ENCODE measurements at regions not wholly inside any gene's neighbourhood (a gene's known extent, or its start where the extent isn't known, plus 50 kb on each side); places are given as distances from the start of the nearest gene placed in this dataset.
A peak's percentile ranks its signal among the peaks of the same experiment; 100 is the strongest.

- H3K36me3 ChIP-seq (ENCODE audit: control insufficient read depth in 5 of 5, insufficient read depth in 5 of 5, low read length in 5 of 5) = no peaks in the 10 kb centered on the region
- H3K4me1 ChIP-seq (ENCODE audit: control insufficient read depth in 5 of 5, insufficient read depth in 5 of 5, low read length in 5 of 5) = peaks cover 3 to 32% (median 27%) of the 10 kb centered on the region in 5 donors
- H3K9me3 ChIP-seq (ENCODE audit: control insufficient read depth in 5 of 5, low read length in 5 of 5) = peaks cover 4 to 8% (median 5%) of the 10 kb centered on the region in 5 donors
- H3K27ac ChIP-seq (ENCODE audit: low read depth, low read length) = no peak overlapping the region
- H3K27me3 ChIP-seq (ENCODE audit: control insufficient read depth in 5 of 5, insufficient read depth in 4 of 5, low read length in 5 of 5) = no peaks in the 10 kb centered on the region
- H3K9ac ChIP-seq (ENCODE audit: low read length in 5 of 5) = no peak overlapping the region
- no peak overlapping the region for H3K4me3 ChIP-seq (ENCODE audit: low read depth in 1 of 5, low read length in 5 of 5)
These were observed 371.7 kb upstream of the IGFBP3 start for GRCh38 chr7:46292741-46293140.

GRCh38 chr7:46291601-46292150 is 370.6 kb upstream of the IGFBP3 start:
- H3K4me3 ChIP-seq (ENCODE audit: low read depth in 1 of 5, low read length in 5 of 5) = no peak overlapping the region
- H3K4me1 ChIP-seq (ENCODE audit: control insufficient read depth in 5 of 5, insufficient read depth in 5 of 5, low read length in 5 of 5) = peaks cover 3 to 36% (median 27%) of the 10 kb centered on the region in 5 donors
- peak overlapping the region; percentile 33 for H3K27ac ChIP-seq (ENCODE audit: low read depth, low read length)
- no peak overlapping the region for H3K9ac ChIP-seq (ENCODE audit: low read length in 5 of 5)
- no peaks in the 10 kb centered on the region for H3K36me3 ChIP-seq (ENCODE audit: control insufficient read depth in 5 of 5, insufficient read depth in 5 of 5, low read length in 5 of 5)
- no peaks in the 10 kb centered on the region for H3K27me3 ChIP-seq (ENCODE audit: control insufficient read depth in 5 of 5, insufficient read depth in 4 of 5, low read length in 5 of 5)
- no peaks in the 10 kb centered on the region for H3K9me3 ChIP-seq (ENCODE audit: control insufficient read depth in 5 of 5, low read length in 5 of 5)

GRCh38 chr7:46291050-46291438 is 370.0 kb upstream of the IGFBP3 start:
- Histone ChIP-seq H3K27me3 (ENCODE audit: control insufficient read depth in 5 of 5, insufficient read depth in 4 of 5, low read length in 5 of 5) (no peaks in the 10 kb centered on the region), H3K4me1 (ENCODE audit: control insufficient read depth in 5 of 5, insufficient read depth in 5 of 5, low read length in 5 of 5) (peaks cover 3 to 37% (median 27%) of the 10 kb centered on the region in 5 donors), H3K27ac (ENCODE audit: low read depth, low read length) (peak overlapping the region; percentile 33), H3K4me3 (ENCODE audit: low read depth in 1 of 5, low read length in 5 of 5) (no peak overlapping the region), H3K9me3 (ENCODE audit: control insufficient read depth in 5 of 5, low read length in 5 of 5) (no peaks in the 10 kb centered on the region), H3K36me3 (ENCODE audit: control insufficient read depth in 5 of 5, insufficient read depth in 5 of 5, low read length in 5 of 5) (no peaks in the 10 kb centered on the region), H3K9ac (ENCODE audit: low read length in 5 of 5) (no peak overlapping the region)

DNA sequence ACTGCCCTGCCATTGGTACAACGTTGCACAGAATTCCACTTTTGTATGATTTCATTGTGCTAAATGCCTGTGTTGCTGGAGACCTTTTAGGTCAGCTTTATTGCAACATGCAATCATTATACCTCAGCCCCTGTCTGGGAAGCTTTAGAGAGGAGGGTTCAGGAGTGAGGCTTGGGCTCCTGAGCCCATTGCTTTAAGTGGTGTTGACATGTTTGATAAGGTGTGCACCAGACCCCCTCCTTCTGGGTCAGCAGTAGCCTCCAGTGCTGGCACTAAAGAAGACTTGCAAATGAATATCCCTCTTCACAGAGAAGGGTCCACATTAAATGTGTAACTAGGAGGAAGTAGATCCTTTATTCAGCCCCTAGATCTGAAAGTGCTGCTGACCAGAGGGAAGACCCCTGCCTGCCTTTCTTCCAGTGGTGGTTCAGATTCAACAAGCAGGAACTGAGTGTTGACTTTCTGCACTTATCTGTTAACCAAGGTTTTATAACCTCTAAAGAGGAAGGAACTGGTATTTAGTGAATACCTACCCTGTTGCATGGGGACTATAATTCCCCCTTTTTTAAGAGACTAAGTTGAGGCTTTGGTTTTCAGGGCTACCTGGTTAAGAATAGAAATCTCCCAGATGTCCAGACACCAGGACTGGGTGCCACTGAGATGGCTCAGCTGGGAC is 369.4 kb upstream of the IGFBP3 start:
- H3K9me3 ChIP-seq (ENCODE audit: control insufficient read depth in 5 of 5, low read length in 5 of 5) = no peaks in the 10 kb centered on the region
- H3K4me3 ChIP-seq (ENCODE audit: low read depth in 1 of 5, low read length in 5 of 5) = peak overlapping the region in 1 of 5 donors; percentile 10
- no peaks in the 10 kb centered on the region for H3K27me3 ChIP-seq (ENCODE audit: control insufficient read depth in 5 of 5, insufficient read depth in 4 of 5, low read length in 5 of 5)
- H3K9ac ChIP-seq (ENCODE audit: low read length in 5 of 5) = no peak overlapping the region
- peaks cover 3 to 37% (median 27%) of the 10 kb centered on the region in 5 donors for H3K4me1 ChIP-seq (ENCODE audit: control insufficient read depth in 5 of 5, insufficient read depth in 5 of 5, low read length in 5 of 5)
- no peaks in the 10 kb centered on the region for H3K36me3 ChIP-seq (ENCODE audit: control insufficient read depth in 5 of 5, insufficient read depth in 5 of 5, low read length in 5 of 5)
- H3K27ac ChIP-seq (ENCODE audit: low read depth, low read length) = peak overlapping the region; percentile 33

DNA sequence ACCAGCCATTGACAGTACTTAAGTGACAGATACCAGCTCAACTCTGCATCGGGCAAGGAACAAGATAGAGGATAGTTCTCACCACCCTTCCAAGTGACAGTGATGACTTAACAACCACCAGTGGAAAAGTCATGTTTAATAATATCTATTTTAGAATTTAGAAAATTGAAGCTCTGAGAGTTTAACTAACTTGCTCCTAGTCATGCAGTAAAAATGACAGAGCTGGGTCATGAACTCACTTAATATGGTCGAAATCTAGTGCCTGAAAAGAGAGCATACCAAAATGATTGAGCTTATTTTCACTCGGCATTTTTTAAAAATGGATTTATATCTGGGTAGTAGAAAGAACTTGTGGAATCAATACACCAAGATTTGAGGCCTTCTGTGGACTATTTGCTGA is 367.8 kb upstream of the IGFBP3 start:
- Histone ChIP-seq H3K27me3 (ENCODE audit: control insufficient read depth in 5 of 5, insufficient read depth in 4 of 5, low read length in 5 of 5) (no peaks in the 10 kb centered on the region), H3K9ac (ENCODE audit: low read length in 5 of 5) (no peak overlapping the region), H3K4me1 (ENCODE audit: control insufficient read depth in 5 of 5, insufficient read depth in 5 of 5, low read length in 5 of 5) (peaks cover 3 to 40% (median 30%) of the 10 kb centered on the region in 5 donors), H3K4me3 (ENCODE audit: low read depth in 1 of 5, low read length in 5 of 5) (no peak overlapping the region), H3K9me3 (ENCODE audit: control insufficient read depth in 5 of 5, low read length in 5 of 5) (no peaks in the 10 kb centered on the region), H3K27ac (ENCODE audit: low read depth, low read length) (no peak overlapping the region), H3K36me3 (ENCODE audit: control insufficient read depth in 5 of 5, insufficient read depth in 5 of 5, low read length in 5 of 5) (no peaks in the 10 kb centered on the region)

- H3K4me3 ChIP-seq (ENCODE audit: low read depth in 1 of 5, low read length in 5 of 5) = no peak overlapping the region
- H3K9ac ChIP-seq (ENCODE audit: low read length in 5 of 5) = no peak overlapping the region
- no peaks in the 10 kb centered on the region for H3K9me3 ChIP-seq (ENCODE audit: control insufficient read depth in 5 of 5, low read length in 5 of 5)
- H3K27me3 ChIP-seq (ENCODE audit: control insufficient read depth in 5 of 5, insufficient read depth in 4 of 5, low read length in 5 of 5) = no peaks in the 10 kb centered on the region
- H3K36me3 ChIP-seq (ENCODE audit: control insufficient read depth in 5 of 5, insufficient read depth in 5 of 5, low read length in 5 of 5) = no peaks in the 10 kb centered on the region
- H3K4me1 ChIP-seq (ENCODE audit: control insufficient read depth in 5 of 5, insufficient read depth in 5 of 5, low read length in 5 of 5) = peaks cover 3 to 40% (median 31%) of the 10 kb centered on the region in 5 donors
- no peak overlapping the region for H3K27ac ChIP-seq (ENCODE audit: low read depth, low read length)
These were observed 366.9 kb upstream of the IGFBP3 start for GRCh38 chr7:46288010-46288409.

DNA sequence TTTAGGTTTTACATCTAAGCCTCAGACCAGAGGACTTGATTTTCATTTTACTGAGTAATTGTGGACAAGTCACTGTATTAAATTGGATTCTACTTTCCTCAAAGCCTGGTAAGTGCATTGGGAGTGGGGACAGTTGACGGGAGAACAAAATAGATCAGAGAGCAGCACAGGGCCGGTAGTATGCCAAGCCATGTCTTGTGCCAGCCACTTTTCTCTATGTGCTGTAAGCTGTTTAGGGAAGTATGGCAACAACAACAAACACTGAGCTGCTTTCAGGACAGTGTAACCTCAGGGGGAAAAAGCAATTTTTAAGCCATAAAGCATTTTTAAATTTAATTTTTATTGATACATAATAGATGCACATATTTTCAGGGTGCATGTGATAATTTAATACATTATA is 365.9 kb upstream of the IGFBP3 start:
- Histone ChIP-seq H3K9me3 (ENCODE audit: control insufficient read depth in 5 of 5, low read length in 5 of 5) (no peaks in the 10 kb centered on the region), H3K4me1 (ENCODE audit: control insufficient read depth in 5 of 5, insufficient read depth in 5 of 5, low read length in 5 of 5) (peaks cover 2 to 37% (median 30%) of the 10 kb centered on the region in 5 donors), H3K27me3 (ENCODE audit: control insufficient read depth in 5 of 5, insufficient read depth in 4 of 5, low read length in 5 of 5) (no peaks in the 10 kb centered on the region), H3K9ac (ENCODE audit: low read length in 5 of 5) (no peak overlapping the region), H3K4me3 (ENCODE audit: low read depth in 1 of 5, low read length in 5 of 5) (no peak overlapping the region), H3K36me3 (ENCODE audit: control insufficient read depth in 5 of 5, insufficient read depth in 5 of 5, low read length in 5 of 5) (no peaks in the 10 kb centered on the region), H3K27ac (ENCODE audit: low read depth, low read length) (no peak overlapping the region)

DNA sequence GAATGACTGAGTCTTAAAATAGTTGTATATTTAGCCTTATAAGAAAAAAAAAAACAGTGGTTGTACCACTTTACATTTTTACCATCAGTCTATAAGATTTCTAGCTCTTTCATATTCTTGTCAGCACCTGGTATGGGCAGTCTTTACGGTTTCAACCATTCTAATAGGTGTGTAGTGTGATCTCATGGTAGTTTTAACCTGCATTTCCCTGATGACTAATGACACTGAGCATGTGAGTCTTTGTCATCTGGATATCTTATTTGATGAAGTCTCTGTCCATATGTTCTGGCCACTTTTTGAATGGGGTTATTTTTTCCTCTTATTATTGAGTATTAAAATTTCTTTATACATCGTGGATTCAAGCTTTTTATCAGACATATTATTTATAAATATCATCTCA is 365.3 kb upstream of the IGFBP3 start:
- Histone ChIP-seq H3K27ac (ENCODE audit: low read depth, low read length) (no peak overlapping the region), H3K36me3 (ENCODE audit: control insufficient read depth in 5 of 5, insufficient read depth in 5 of 5, low read length in 5 of 5) (no peaks in the 10 kb centered on the region), H3K9ac (ENCODE audit: low read length in 5 of 5) (no peak overlapping the region), H3K4me1 (ENCODE audit: control insufficient read depth in 5 of 5, insufficient read depth in 5 of 5, low read length in 5 of 5) (peaks cover 0 to 31% (median 26%) of the 10 kb centered on the region in 5 donors), H3K4me3 (ENCODE audit: low read depth in 1 of 5, low read length in 5 of 5) (no peak overlapping the region), H3K9me3 (ENCODE audit: control insufficient read depth in 5 of 5, low read length in 5 of 5) (no peaks in the 10 kb centered on the region), H3K27me3 (ENCODE audit: control insufficient read depth in 5 of 5, insufficient read depth in 4 of 5, low read length in 5 of 5) (no peaks in the 10 kb centered on the region)

DNA sequence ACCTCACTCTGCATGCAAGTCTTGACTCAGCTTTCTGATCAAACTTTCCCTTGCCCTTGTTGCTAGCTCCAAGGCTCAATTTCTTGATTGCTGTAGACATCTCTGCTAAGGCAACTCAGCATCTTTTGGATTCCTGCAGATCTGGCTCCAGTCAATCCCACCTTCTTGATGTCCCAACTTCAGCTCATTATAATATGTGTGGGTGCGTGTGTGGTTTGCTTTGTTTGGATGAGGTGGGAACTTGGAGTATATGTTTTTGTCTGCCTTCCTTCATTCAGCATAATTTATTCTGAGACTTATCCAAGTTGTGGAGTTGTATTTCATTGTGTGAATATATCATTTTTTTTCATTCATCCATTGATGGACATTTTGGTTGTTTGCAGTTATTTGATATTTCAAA is 364.8 kb upstream of the IGFBP3 start:
- Histone ChIP-seq H3K9me3 (ENCODE audit: control insufficient read depth in 5 of 5, low read length in 5 of 5) (no peaks in the 10 kb centered on the region), H3K4me3 (ENCODE audit: low read depth in 1 of 5, low read length in 5 of 5) (no peak overlapping the region), H3K9ac (ENCODE audit: low read length in 5 of 5) (no peak overlapping the region), H3K27me3 (ENCODE audit: control insufficient read depth in 5 of 5, insufficient read depth in 4 of 5, low read length in 5 of 5) (no peaks in the 10 kb centered on the region), H3K36me3 (ENCODE audit: control insufficient read depth in 5 of 5, insufficient read depth in 5 of 5, low read length in 5 of 5) (no peaks in the 10 kb centered on the region), H3K27ac (ENCODE audit: low read depth, low read length) (no peak overlapping the region), H3K4me1 (ENCODE audit: control insufficient read depth in 5 of 5, insufficient read depth in 5 of 5, low read length in 5 of 5) (peaks cover 0 to 27% (median 21%) of the 10 kb centered on the region in 5 donors)

- H3K27ac ChIP-seq (ENCODE audit: low read depth, low read length) = peak overlapping the region; percentile 26
- H3K4me1 ChIP-seq (ENCODE audit: control insufficient read depth in 5 of 5, insufficient read depth in 5 of 5, low read length in 5 of 5) = peaks cover 0 to 10% (median 8%) of the 10 kb centered on the region in 5 donors
- no peak overlapping the region for H3K9ac ChIP-seq (ENCODE audit: low read length in 5 of 5)
- H3K27me3 ChIP-seq (ENCODE audit: control insufficient read depth in 5 of 5, insufficient read depth in 4 of 5, low read length in 5 of 5) = no peaks in the 10 kb centered on the region
- peak overlapping the region in 1 of 5 donors; percentile 37 for H3K4me3 ChIP-seq (ENCODE audit: low read depth in 1 of 5, low read length in 5 of 5)
- no peaks in the 10 kb centered on the region for H3K36me3 ChIP-seq (ENCODE audit: control insufficient read depth in 5 of 5, insufficient read depth in 5 of 5, low read length in 5 of 5)
- H3K9me3 ChIP-seq (ENCODE audit: control insufficient read depth in 5 of 5, low read length in 5 of 5) = no peaks in the 10 kb centered on the region
These were observed 362.8 kb upstream of the IGFBP3 start for GRCh38 chr7:46283852-46284251.
